GM18873 (cell line): ENCODE measurements at regions not wholly inside any gene's neighbourhood (a gene's known extent, or its start where the extent isn't known, plus 50 kb on each side); places are given as distances from the start of the nearest gene placed in this dataset.
A peak's percentile ranks its signal among the peaks of the same experiment; 100 is the strongest.
"Not testable (repeated sequence)": the region's sequence is repeated elsewhere in the genome, so short reads cannot be mapped to it uniquely, and the experiment has no call there.

Experiments
- ATAC-seq: cut with Tn5 transposase; IDR thresholded peaks from one replicate; pipeline ENCODE4 v1.9.1; 2021; ENCODE audit warnings: mild to moderate bottlenecking, moderate library complexity, moderate number of reproducible peaks; ENCODE audit not compliant: unreplicated experiment, low FRiP score

DNA sequence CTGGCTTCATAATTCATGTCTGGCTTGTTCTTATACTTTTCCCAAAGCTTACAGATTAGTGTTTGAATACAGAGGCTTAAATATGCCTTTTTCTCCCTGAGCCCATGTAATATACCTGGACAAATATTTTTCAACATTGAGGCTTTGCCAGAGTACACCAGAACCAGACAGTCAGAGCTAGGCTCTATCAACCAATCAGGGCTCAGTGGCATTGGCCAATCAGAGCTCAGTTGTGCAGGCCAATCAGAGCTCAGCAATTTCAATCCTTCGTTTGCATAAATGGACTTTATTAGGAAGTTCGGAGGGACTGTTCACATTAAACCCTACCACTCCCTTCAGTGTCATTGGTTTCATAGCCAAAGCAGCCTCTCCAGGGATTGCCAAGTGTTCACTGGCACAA lies 51.2 kb upstream of the TMSB15B start:
- no peak for ATAC-seq

DNA sequence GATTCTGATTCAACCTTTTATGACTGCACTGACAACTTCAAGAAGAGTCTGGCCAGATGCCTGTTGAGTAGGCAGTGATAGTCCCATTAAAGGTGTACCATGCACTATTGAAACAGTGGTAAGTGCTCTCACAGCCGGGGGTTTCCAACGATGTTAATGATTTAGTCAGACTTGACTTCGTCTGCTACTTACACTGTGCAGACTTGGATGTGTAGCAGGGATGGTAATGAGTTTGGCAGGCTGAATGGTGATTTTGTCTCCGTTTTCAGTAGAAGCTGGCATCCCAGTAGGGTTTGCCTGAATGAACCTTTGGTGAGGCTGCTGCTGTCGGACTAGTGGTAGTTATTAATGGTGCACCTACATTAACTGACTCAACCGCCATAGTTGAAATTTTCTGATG lies 52.0 kb upstream of the TMSB15B start:
- ATAC-seq: peak; percentile 50

DNA sequence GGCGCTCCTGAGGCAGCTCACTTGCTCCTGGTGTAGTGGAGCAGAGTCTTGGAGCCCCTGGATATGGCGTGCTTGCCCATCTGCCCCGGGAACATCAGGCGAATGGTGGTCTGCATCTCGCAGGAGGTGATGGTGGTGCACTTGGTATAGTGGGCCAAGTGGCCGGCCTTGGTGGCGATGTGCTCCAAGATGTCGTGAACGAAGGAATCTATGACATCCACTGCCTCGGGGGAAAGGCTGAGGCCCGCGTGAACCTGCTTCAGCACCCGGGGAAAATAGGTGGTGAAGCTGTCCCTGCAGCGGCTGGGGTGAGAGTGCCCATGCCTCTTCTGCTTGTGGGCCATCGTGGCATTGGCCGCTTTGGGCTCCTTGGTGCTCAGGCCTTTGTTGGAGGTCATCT lies 58.1 kb upstream of the TMSB15B start:
- ATAC-seq: no peak

DNA sequence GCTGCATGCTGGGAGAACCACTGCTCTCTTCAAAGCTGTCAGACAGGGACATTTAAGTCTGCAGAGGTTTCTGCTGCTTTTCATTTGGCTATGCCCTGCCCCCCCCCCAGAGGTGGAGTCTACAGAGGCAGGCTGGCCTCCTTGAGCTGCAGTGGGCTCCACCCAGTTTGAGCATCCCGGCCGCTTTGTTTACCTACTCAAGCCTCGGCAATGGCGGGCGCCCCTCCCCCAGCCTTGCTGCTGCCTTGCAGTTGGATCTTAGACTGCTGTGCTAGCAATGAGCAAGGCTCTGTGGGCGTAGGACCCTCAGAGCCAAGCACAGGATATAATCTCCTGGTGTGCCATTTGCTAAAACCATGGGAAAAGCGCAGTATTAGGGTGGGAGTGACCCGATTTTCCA lies 59.8 kb upstream of the TMSB15B start:
- ATAC-seq: not testable (repeated sequence)

DNA sequence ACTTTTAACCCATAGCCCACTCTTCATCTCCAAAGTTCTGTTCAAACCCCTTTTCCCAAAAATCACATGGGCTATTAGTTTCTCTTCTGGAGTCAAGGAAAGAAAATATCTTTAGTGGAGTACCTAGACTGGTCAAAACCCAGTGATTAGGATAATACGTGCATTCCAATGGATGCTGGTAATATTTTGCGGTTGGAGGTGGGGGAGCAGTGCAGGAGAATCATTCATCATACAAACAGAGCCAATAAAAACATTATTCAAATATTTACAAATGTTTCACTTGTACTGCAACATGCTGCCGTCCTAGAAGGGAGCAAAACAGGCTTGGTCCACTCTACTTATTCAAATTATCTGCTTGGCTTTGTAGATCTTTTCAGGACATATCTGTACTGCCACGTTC lies 57.2 kb upstream of the RAB9B start:
- no peak for ATAC-seq

DNA sequence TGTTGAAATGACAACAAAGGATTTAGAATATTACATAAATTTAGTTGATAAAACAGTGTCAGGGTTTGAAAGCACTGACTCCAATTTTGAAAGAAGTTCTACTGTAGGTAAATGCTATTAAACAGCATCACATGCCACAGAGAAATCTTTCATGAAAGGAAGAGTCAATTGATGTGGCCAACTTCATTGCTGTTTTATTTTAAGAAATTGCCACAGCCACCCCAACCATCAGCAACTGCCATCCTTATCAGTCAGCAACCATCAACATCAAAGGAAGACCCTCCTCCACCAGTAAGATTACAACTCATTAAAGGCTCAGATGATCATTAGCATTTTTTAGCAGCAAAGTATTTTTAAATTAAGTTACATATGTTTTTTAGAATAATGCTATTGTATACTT lies 54.6 kb upstream of the RAB9B start:
- ATAC-seq: no peak

DNA sequence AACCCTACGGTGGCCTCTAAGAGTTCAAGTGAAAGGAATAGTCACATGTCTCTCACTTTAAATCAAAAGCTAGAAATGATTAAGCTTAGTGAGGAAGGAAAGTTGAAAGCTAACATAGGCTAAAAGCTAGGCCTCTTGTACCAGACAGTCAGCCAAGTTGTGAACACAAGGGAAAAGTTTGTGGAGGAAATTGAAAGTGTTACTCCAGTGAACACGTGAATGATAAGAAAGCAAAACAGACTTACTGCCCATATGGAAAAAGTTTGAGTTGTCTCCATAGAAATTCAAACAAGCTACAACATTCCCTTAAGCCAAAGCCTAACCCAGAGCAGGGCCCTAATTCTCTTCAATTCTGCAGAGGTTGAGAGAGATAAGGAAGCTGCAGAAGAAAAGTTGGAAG lies 51.5 kb upstream of the RAB9B start:
- no peak for ATAC-seq

DNA sequence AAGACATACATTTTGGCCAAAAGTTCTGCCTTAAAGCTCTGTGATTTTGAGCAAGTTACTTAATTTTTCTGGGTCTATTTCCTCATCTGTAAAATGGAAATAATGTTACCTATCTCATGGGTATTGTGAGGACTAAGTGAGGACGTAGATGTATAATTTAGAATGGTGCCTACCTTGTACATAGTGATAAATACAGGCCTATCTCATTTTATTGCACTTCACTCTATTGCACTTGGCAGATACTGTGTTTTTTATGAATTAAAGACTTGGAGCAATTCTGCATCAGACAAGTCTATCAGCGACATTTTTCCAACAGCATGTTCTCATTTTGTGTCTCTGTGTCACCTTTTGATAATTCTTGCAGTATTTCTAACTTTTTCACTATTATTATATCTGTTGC lies 50.9 kb upstream of the RAB9B start:
- no peak for ATAC-seq
